HCT116 (cell line): ENCODE measurements at regions not wholly inside any gene's neighbourhood (a gene's known extent, or its start where the extent isn't known, plus 50 kb on each side); places are given as distances from the start of the nearest gene placed in this dataset.

Experiments used
- CTCF ChIP-seq, 3 experiments: fragments of 200-600 bp in 1 of 3; sonication (generic) in 1 of 3; IDR thresholded peaks in 2 of 3; conservative IDR thresholded peaks in 1 of 3; 2 replicates each; pipeline ENCODE4 v1.5.1; 2012 to 2017; ENCODE audit warnings: low read depth in 2 of 3, low read length in 2 of 3, antibody characterized with exemption in 1 of 3, borderline replicate concordance in 1 of 3, control low read depth in 1 of 3, mild to moderate bottlenecking in 1 of 3, mixed read lengths in 1 of 3, mixed run types in 1 of 3, moderate library complexity in 1 of 3; ENCODE audit not compliant: insufficient read depth in 1 of 3
- POLR2A ChIP-seq: IDR thresholded peaks from 2 replicates; pipeline ENCODE4 v1.7.0; 2011; ENCODE audit warnings: borderline replicate concordance; ENCODE audit not compliant: insufficient read depth, insufficient read length; ENCODE audit errors: extremely low read depth
- POLR2AphosphoS5 ChIP-seq: IDR thresholded peaks from 2 replicates; pipeline ENCODE4 v1.6.1; 2011; ENCODE audit warnings: mild to moderate bottlenecking, low read depth, low read length, moderate library complexity
- SIN3A ChIP-seq: IDR thresholded peaks from 2 replicates; pipeline ENCODE4 v1.6.1; 2012; ENCODE audit warnings: low read depth
- SP1 ChIP-seq: IDR thresholded peaks from 2 replicates; pipeline ENCODE4 v1.6.1; 2012; ENCODE audit warnings: low read depth
- TF ChIP-seq, protein P1 (sequence below): IDR thresholded peaks from 2 replicates; pipeline ENCODE4 v1.6.1; 2012

GRCh38 chr12:127667131-127667685, 599.8 kb upstream of the TMEM132C start:
- TF ChIP-seq POLR2AphosphoS5 (no peak), POLR2A (no peak), SIN3A (no peak), CTCF (IDR thresholded peaks at IDR 0.05 in 2 of 3, conservative IDR thresholded peaks at IDR 0.05 in 1 of 3; ENCODE audit: borderline replicate concordance in 1 of 3, insufficient read depth in 1 of 3, low read depth in 2 of 3, low read length in 2 of 3) (no peak), SP1 (no peak)
- TF ChIP-seq, protein P1, sequence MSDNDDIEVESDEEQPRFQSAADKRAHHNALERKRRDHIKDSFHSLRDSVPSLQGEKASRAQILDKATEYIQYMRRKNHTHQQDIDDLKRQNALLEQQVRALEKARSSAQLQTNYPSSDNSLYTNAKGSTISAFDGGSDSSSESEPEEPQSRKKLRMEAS, result no peak
